CD4-positive, alpha-beta T cell (primary cell): ENCODE measurements at regions not wholly inside any gene's neighbourhood (a gene's known extent, or its start where the extent isn't known, plus 50 kb on each side); places are given as distances from the start of the nearest gene placed in this dataset.

ENCODE experiments used
- ATAC-seq: fragments of 200-7000 bp; cut with Tn5 transposase; one replicate; pipeline ENCODE4 v1.10.0; 2022; ENCODE audit warnings: mild to moderate bottlenecking; ENCODE audit not compliant: poor library complexity
- CTCF ChIA-PET: fragments of 350-600 bp; sonication (Branson Sonifier 250); formaldehyde crosslinking; loops from one replicate; lab custom pipeline; 2021; ENCODE audit warnings: antibody characterized with exemption, inconsistent platforms; lab: Charles Lee
- POLR2A ChIA-PET: fragments of 350-600 bp; sonication (Branson Sonifier 250); formaldehyde crosslinking; loops from one replicate; lab custom pipeline; 2021; ENCODE audit warnings: antibody characterized with exemption, inconsistent platforms; lab: Charles Lee
- DNase-seq, 14 experiments: peaks; one replicate each; pipeline ENCODE4 v3.0.0-alpha.2; 2013 to 2020; ENCODE audit warnings: mixed read lengths in 2 of 14
- H3K27ac ChIP-seq, 2 donors: one replicate each; pipeline versions ENCODE4 v1.5.1 to v1.7.0; 2013; ENCODE audit warnings: low read length in 2 of 2, low read depth in 1 of 2, mild to moderate bottlenecking in 1 of 2
- H3K27me3 ChIP-seq, 2 experiments: 1 replicate in 1 of 2; 2 replicates in 1 of 2; pipeline versions ENCODE4 v1.6.1 to v1.7.0; 2013; ENCODE audit warnings: low read length in 2 of 2, control low read depth in 1 of 2, mild to moderate bottlenecking in 1 of 2, moderate library complexity in 1 of 2; ENCODE audit not compliant: insufficient read depth in 2 of 2, control insufficient read depth in 1 of 2
- H3K36me3 ChIP-seq: one replicate; pipeline ENCODE4 v1.6.1; 2013; ENCODE audit warnings: low read length, control low read depth; ENCODE audit not compliant: insufficient read depth
- H3K4me1 ChIP-seq: one replicate; pipeline ENCODE4 v1.6.1; 2013; ENCODE audit warnings: low read length, control low read depth; ENCODE audit not compliant: insufficient read depth
- H3K4me3 ChIP-seq: one replicate; pipeline ENCODE4 v1.5.1; 2013; ENCODE audit warnings: mild to moderate bottlenecking, low read length, moderate library complexity
- H3K9me3 ChIP-seq, 2 experiments: 1 replicate in 1 of 2; 2 replicates in 1 of 2; pipeline versions ENCODE4 v1.6.1 to v1.7.0; 2013; ENCODE audit warnings: low read length in 2 of 2, mild to moderate bottlenecking in 2 of 2, control low read depth in 1 of 2, moderate library complexity in 1 of 2; ENCODE audit not compliant: control insufficient read depth in 1 of 2, insufficient read depth in 1 of 2
- H3K27ac Mint-ChIP-seq: one replicate; pipeline ENCODE4 v1.8.0; 2020; ENCODE audit warnings: mixed read lengths
- H3K27me3 Mint-ChIP-seq: one replicate; pipeline ENCODE4 v1.8.0; 2021; ENCODE audit warnings: mixed read lengths
- H3K36me3 Mint-ChIP-seq: one replicate; pipeline ENCODE4 v1.8.0; 2021; ENCODE audit warnings: low read depth, mixed read lengths
- H3K4me1 Mint-ChIP-seq: one replicate; pipeline ENCODE4 v1.8.0; 2021; ENCODE audit warnings: low read depth, mixed read lengths
- H3K4me3 Mint-ChIP-seq: one replicate; pipeline ENCODE4 v1.8.0; 2020; ENCODE audit warnings: mild to moderate bottlenecking, mixed read lengths
- H3K9me3 Mint-ChIP-seq: one replicate; pipeline ENCODE4 v1.8.0; 2020; ENCODE audit warnings: mixed read lengths
- CTCF ChIP-seq: fragments of 200-600 bp; IDR thresholded peaks from one replicate; pipeline ENCODE4 v1.8.0; 2022; ENCODE audit warnings: antibody characterized with exemption, mild to moderate bottlenecking
- intact Hi-C, 2 experiments: fragments of 100-400 bp; cut with DNase I in 1 of 2; cut with micrococcal nuclease in 1 of 2; formaldehyde crosslinking; loops; one replicate each; pipeline versions ENCODE4 v1.15.1 to v1.9.0; 2023 to 2025; cut with DNase I, micrococcal nuclease

- Histone ChIP-seq H3K4me1 (no peaks in the 10 kb centered on the region), H3K27ac (no peak overlapping the region), H3K4me3 (no peak overlapping the region), H3K36me3 (no peaks in the 10 kb centered on the region), H3K27me3 (no peaks in the 10 kb centered on the region), H3K9me3 (no peaks in the 10 kb centered on the region)
- H3K27ac Mint-ChIP-seq: no peak overlapping the region
- no peaks in the 10 kb centered on the region for H3K9me3 Mint-ChIP-seq
- intact Hi-C loops: no loop called here
- no peaks in the 10 kb centered on the region for H3K4me1 Mint-ChIP-seq
- POLR2A ChIA-PET: no interaction called here
- H3K27me3 Mint-ChIP-seq: no peaks in the 10 kb centered on the region
- no peak for ATAC-seq
- CTCF ChIA-PET: interaction anchor here (0.6 to 1.2 kb wide), 2 partner anchors 9 to 1032 kb away, joined by 3 read pairs; no protein-coding TSS in a partner anchor
- H3K4me3 Mint-ChIP-seq: no peak overlapping the region
- no peaks in the 10 kb centered on the region for H3K36me3 Mint-ChIP-seq
- no peak for TF ChIP-seq CTCF
- no peak for DNase-seq
Measured at GRCh38 chr9:103522409-103522808, 527.3 kb downstream of the CYLC2 start.

- H3K4me3 Mint-ChIP-seq: no peak overlapping the region
- peaks cover 0 to 12% of the 10 kb centered on the region in 2 experiments for H3K9me3 ChIP-seq
- no peaks in the 10 kb centered on the region for H3K36me3 ChIP-seq
- no peaks in the 10 kb centered on the region for H3K27me3 ChIP-seq
- no peaks in the 10 kb centered on the region for H3K4me1 ChIP-seq
- H3K9me3 Mint-ChIP-seq: no peaks in the 10 kb centered on the region
- no peaks in the 10 kb centered on the region for H3K36me3 Mint-ChIP-seq
- no peaks in the 10 kb centered on the region for H3K4me1 Mint-ChIP-seq
- DNase-seq (no peak), ATAC-seq (no peak)
- no peak overlapping the region for H3K27ac ChIP-seq
- intact Hi-C loops: no loop called here
- H3K27me3 Mint-ChIP-seq: no peaks in the 10 kb centered on the region
- no peak overlapping the region for H3K4me3 ChIP-seq
- TF ChIP-seq CTCF: no peak
- ChIA-PET POLR2A (no interaction called here), CTCF (no interaction called here)
- no peak overlapping the region for H3K27ac Mint-ChIP-seq
Measured at GRCh38 chr9:103530934-103531333, 535.8 kb downstream of the CYLC2 start.

GRCh38 chr9:103533318-103533717, 538.2 kb downstream of the CYLC2 start:
- TF ChIP-seq CTCF: no peak
- DNase-seq: no peak
- Histone ChIP-seq H3K9me3 (peaks cover 0 to 12% of the 10 kb centered on the region in 2 experiments), H3K36me3 (no peaks in the 10 kb centered on the region), H3K27ac (no peak overlapping the region), H3K4me3 (no peak overlapping the region), H3K4me1 (no peaks in the 10 kb centered on the region), H3K27me3 (no peaks in the 10 kb centered on the region)
- Mint-ChIP-seq H3K4me3 (no peak overlapping the region), H3K27me3 (no peaks in the 10 kb centered on the region), H3K27ac (no peak overlapping the region), H3K9me3 (peaks cover 7% of the 10 kb centered on the region), H3K36me3 (no peaks in the 10 kb centered on the region), H3K4me1 (no peaks in the 10 kb centered on the region)
- POLR2A ChIA-PET: no interaction called here
- intact Hi-C loops: no loop called here
- CTCF ChIA-PET: no interaction called here
- no peak for ATAC-seq
